BJ (cell line): ENCODE measurements at regions not wholly inside any gene's neighbourhood (a gene's known extent, or its start where the extent isn't known, plus 50 kb on each side); places are given as distances from the start of the nearest gene placed in this dataset.

ENCODE experiments used
- CTCF ChIA-PET: fragments of 350-600 bp; formaldehyde crosslinking; extraction: SDS; loops from one replicate; lab custom pipeline; 2021; ENCODE audit warnings: antibody characterized with exemption, inconsistent platforms; lab: Yijun Ruan, JAX
- POLR2A ChIA-PET: fragments of 300-600 bp; sonication (Branson Sonifier 250); formaldehyde crosslinking; extraction: SDS; loops from one replicate; lab custom pipeline; 2021; ENCODE audit warnings: antibody characterized with exemption; lab: Charles Lee
- DNase-seq: peaks from one replicate; pipeline ENCODE4 v3.0.0-alpha.2; 2011; ENCODE audit warnings: low read depth
- H3K27me3 ChIP-seq: 2 replicates; pipeline ENCODE4 v1.6.0; 2011; ENCODE audit warnings: low read length; ENCODE audit not compliant: control insufficient read depth, insufficient read depth
- H3K36me3 ChIP-seq: 2 replicates; pipeline ENCODE4 v1.5.1; 2011; ENCODE audit warnings: low read length; ENCODE audit not compliant: control insufficient read depth, insufficient read depth
- H3K4me3 ChIP-seq: 2 replicates; pipeline ENCODE4 v1.5.1; 2011; ENCODE audit warnings: low read depth, mild to moderate bottlenecking, control low read depth, low read length
- TF ChIP-seq, protein P1 (sequence below): IDR thresholded peaks from 2 replicates; pipeline ENCODE4 v1.5.1; 2011; ENCODE audit warnings: low read depth, mild to moderate bottlenecking, control low read depth, inconsistent platforms, low read length, moderate library complexity; ENCODE audit not compliant: insufficient read depth

DNA sequence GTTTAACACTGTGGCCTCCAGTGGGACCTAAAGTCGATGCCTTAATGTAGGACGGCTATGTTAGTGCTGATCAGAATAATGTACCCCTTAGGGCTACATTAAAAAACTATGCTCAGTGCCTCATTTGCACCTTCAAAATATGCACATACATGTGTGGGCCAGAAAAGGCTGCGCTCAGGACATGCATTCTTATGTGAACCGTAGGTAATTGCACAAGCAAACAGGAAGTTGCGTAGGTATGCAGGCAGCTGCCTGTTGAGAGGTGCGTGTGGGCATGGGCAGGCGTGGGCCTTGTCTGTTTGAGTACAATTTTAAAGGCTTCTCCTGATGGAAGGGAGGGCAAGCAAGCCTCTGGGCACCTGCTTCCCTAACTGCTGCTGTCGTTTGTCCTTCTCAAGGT, 116.2 kb upstream of the JAG1 start:
- Histone ChIP-seq H3K4me3 (no peak overlapping the region), H3K27me3 (no peaks in the 10 kb centered on the region), H3K36me3 (no peaks in the 10 kb centered on the region)
- no peak for DNase-seq
- TF ChIP-seq, protein P1, sequence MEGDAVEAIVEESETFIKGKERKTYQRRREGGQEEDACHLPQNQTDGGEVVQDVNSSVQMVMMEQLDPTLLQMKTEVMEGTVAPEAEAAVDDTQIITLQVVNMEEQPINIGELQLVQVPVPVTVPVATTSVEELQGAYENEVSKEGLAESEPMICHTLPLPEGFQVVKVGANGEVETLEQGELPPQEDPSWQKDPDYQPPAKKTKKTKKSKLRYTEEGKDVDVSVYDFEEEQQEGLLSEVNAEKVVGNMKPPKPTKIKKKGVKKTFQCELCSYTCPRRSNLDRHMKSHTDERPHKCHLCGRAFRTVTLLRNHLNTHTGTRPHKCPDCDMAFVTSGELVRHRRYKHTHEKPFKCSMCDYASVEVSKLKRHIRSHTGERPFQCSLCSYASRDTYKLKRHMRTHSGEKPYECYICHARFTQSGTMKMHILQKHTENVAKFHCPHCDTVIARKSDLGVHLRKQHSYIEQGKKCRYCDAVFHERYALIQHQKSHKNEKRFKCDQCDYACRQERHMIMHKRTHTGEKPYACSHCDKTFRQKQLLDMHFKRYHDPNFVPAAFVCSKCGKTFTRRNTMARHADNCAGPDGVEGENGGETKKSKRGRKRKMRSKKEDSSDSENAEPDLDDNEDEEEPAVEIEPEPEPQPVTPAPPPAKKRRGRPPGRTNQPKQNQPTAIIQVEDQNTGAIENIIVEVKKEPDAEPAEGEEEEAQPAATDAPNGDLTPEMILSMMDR: no peak
- POLR2A ChIA-PET: no interaction called here
- CTCF ChIA-PET: no interaction called here

DNA sequence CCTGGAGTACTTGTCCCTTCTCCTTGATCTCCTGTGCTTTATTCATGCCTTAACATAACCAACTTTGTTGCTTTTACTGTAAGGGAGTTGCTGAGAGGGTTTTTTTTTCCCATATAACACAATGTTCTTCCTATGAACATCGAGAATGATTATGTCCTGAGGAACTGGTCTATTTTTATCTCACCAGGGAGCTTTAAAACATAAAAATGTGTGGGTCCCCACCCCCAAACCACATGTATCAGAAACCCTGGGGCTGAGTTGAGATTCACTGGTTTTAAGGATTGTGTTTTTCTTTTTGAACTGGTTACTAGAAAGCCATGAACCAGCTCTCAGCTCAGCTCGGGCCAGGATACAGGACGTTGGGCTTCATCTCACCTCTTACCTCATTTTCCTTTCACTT, 118.5 kb upstream of the JAG1 start:
- H3K27me3 ChIP-seq: no peaks in the 10 kb centered on the region
- no peak overlapping the region for H3K4me3 ChIP-seq
- ChIA-PET POLR2A (no interaction called here), CTCF (no interaction called here)
- no peak for DNase-seq
- no peaks in the 10 kb centered on the region for H3K36me3 ChIP-seq
- TF ChIP-seq, protein P1: no peak

DNA sequence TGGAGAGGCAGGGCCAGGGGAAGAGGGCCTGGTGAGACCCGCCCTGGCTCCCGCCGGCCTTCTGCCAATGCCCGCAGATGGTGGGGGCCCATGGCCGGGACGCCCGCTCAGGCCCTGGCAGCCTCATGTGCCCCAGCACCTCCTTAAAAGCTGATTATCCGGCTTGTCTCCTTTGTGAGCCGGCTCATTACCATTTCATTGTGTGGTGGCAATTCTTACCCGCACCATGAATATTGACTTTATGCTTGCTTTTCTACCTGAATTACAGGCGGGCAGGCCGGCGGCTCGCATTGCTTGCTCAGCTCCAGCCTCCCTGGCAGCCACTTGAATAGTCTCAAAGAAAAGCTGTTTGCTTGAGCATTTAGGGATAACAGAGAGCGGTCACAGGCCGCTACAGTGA, 120.0 kb upstream of the JAG1 start:
- POLR2A ChIA-PET: no interaction called here
- no peaks in the 10 kb centered on the region for H3K27me3 ChIP-seq
- H3K4me3 ChIP-seq: no peak overlapping the region
- H3K36me3 ChIP-seq: no peaks in the 10 kb centered on the region
- TF ChIP-seq, protein P1: no peak
- no peak for DNase-seq
- CTCF ChIA-PET: no interaction called here

DNA sequence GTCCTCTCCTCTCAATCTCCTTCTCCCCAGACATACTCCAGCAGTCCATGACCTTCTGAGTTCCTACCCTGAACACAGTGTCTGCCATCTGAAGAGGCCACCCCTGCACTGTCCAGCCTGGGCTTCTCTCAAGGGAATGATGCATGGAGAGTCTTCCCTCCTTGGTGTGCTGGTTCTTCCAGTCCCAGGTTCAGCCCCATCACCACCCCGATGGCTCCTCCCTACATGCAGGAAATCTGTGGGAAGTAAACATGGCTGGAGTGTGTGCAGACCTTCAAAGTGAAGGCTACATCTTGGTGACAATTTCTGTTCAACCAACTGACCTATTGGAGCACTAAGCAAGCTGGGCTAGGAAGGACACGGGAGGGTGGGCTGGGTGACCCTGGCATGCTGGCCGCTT, 121.0 kb upstream of the JAG1 start:
- POLR2A ChIA-PET: no interaction called here
- Histone ChIP-seq H3K4me3 (no peak overlapping the region), H3K27me3 (no peaks in the 10 kb centered on the region), H3K36me3 (no peaks in the 10 kb centered on the region)
- CTCF ChIA-PET: interaction anchor here (1.3 kb wide), 1 partner anchor 8 kb away, joined by 6 read pairs; no protein-coding TSS in a partner anchor
- TF ChIP-seq, protein P1: no peak
- DNase-seq: no peak

- Histone ChIP-seq H3K4me3 (no peak overlapping the region), H3K36me3 (no peaks in the 10 kb centered on the region), H3K27me3 (no peaks in the 10 kb centered on the region)
- ChIA-PET CTCF (interaction anchor here (1.3 kb wide), 1 partner anchor 9 kb away, joined by 6 read pairs; no protein-coding TSS in a partner anchor), POLR2A (no interaction called here)
- no peak for DNase-seq
- TF ChIP-seq, protein P1: no peak
These were observed 121.7 kb upstream of the JAG1 start for GRCh38 chr20:10795286-10796026.
